ENCODE measurements at regions not wholly inside any gene's neighbourhood (a gene's known extent, or its start where the extent isn't known, plus 50 kb on each side); places are given as distances from the start of the nearest gene placed in this dataset.

- no peaks in the 10 kb centered on the region for H3K4me1 Mint-ChIP-seq
- no peaks in the 10 kb centered on the region for H3K27me3 ChIP-seq (ENCODE audit: control insufficient read depth, insufficient read depth, low read length)
- H3K36me3 Mint-ChIP-seq, result no peaks in the 10 kb centered on the region
- H3K9me3 Mint-ChIP-seq, result peaks cover 0 to 2% of the 10 kb centered on the region in 2 donors
- no peak overlapping the region for H3K4me3 Mint-ChIP-seq
- peaks cover 0 to 3% of the 10 kb centered on the region in 2 donors for H3K27me3 Mint-ChIP-seq (ENCODE audit: low read depth in 2 of 2)
- H3K4me1 ChIP-seq (ENCODE audit: control insufficient read depth, insufficient read depth, low read length), result peaks cover 7% of the 10 kb centered on the region
- no peaks in the 10 kb centered on the region for H3K9me3 ChIP-seq (ENCODE audit: control insufficient read depth, insufficient read depth, low read length)
- H3K36me3 ChIP-seq (ENCODE audit: control insufficient read depth, insufficient read depth, low read length), result no peaks in the 10 kb centered on the region
- DNase-seq (no peak), ATAC-seq (no peak)
- H3K27ac ChIP-seq (ENCODE audit: low read length), result no peak overlapping the region
- H3K27ac Mint-ChIP-seq, result no peak overlapping the region
- TF ChIP-seq, protein P1, sequence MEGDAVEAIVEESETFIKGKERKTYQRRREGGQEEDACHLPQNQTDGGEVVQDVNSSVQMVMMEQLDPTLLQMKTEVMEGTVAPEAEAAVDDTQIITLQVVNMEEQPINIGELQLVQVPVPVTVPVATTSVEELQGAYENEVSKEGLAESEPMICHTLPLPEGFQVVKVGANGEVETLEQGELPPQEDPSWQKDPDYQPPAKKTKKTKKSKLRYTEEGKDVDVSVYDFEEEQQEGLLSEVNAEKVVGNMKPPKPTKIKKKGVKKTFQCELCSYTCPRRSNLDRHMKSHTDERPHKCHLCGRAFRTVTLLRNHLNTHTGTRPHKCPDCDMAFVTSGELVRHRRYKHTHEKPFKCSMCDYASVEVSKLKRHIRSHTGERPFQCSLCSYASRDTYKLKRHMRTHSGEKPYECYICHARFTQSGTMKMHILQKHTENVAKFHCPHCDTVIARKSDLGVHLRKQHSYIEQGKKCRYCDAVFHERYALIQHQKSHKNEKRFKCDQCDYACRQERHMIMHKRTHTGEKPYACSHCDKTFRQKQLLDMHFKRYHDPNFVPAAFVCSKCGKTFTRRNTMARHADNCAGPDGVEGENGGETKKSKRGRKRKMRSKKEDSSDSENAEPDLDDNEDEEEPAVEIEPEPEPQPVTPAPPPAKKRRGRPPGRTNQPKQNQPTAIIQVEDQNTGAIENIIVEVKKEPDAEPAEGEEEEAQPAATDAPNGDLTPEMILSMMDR (IDR thresholded peaks at IDR 0.05), result no peak
- intact Hi-C loops (cut with micrococcal nuclease), result no loop called here
- H3K4me3 ChIP-seq (ENCODE audit: low read length), result no peak overlapping the region
- 52% methylated on average over 3 of the region's 3 CpGs for WGBS (ENCODE audit: insufficient coverage)
These were observed 385.2 kb downstream of the TNS3 start for GRCh38 chr7:47196737-47197136.

- peaks cover 0 to 3% of the 10 kb centered on the region in 2 donors for H3K27me3 Mint-ChIP-seq (ENCODE audit: low read depth in 2 of 2)
- H3K27ac ChIP-seq (ENCODE audit: low read length), result no peak overlapping the region
- H3K36me3 ChIP-seq (ENCODE audit: control insufficient read depth, insufficient read depth, low read length), result no peaks in the 10 kb centered on the region
- peaks cover 0 to 2% of the 10 kb centered on the region in 2 donors for H3K9me3 Mint-ChIP-seq
- no peak for DNase-seq
- no peaks in the 10 kb centered on the region for H3K36me3 Mint-ChIP-seq
- H3K4me1 ChIP-seq (ENCODE audit: control insufficient read depth, insufficient read depth, low read length), result peaks cover 8% of the 10 kb centered on the region
- TF ChIP-seq, protein P1 (IDR thresholded peaks at IDR 0.05), result no peak
- no peak overlapping the region for H3K4me3 ChIP-seq (ENCODE audit: low read length)
- no peak overlapping the region for H3K27ac Mint-ChIP-seq
- ATAC-seq, result no peak
- no peaks in the 10 kb centered on the region for H3K4me1 Mint-ChIP-seq
- H3K9me3 ChIP-seq (ENCODE audit: control insufficient read depth, insufficient read depth, low read length), result no peaks in the 10 kb centered on the region
- WGBS (ENCODE audit: insufficient coverage), result 80% methylated on average over 3 of the region's 3 CpGs
- intact Hi-C loops (cut with micrococcal nuclease), result no loop called here
- no peaks in the 10 kb centered on the region for H3K27me3 ChIP-seq (ENCODE audit: control insufficient read depth, insufficient read depth, low read length)
- no peak overlapping the region for H3K4me3 Mint-ChIP-seq
These were observed 385.7 kb downstream of the TNS3 start for GRCh38 chr7:47196106-47196645.

GRCh38 chr7:47195641-47196040 lies 386.3 kb downstream of the TNS3 start:
- Mint-ChIP-seq H3K9me3 (peaks cover 0 to 2% of the 10 kb centered on the region in 2 donors), H3K27ac (no peak overlapping the region), H3K27me3 (ENCODE audit: low read depth in 2 of 2) (peaks cover 0 to 3% of the 10 kb centered on the region in 2 donors), H3K36me3 (no peaks in the 10 kb centered on the region), H3K4me1 (no peaks in the 10 kb centered on the region), H3K4me3 (no peak overlapping the region)
- Histone ChIP-seq H3K4me1 (ENCODE audit: control insufficient read depth, insufficient read depth, low read length) (peaks cover 8% of the 10 kb centered on the region), H3K9me3 (ENCODE audit: control insufficient read depth, insufficient read depth, low read length) (no peaks in the 10 kb centered on the region), H3K27me3 (ENCODE audit: control insufficient read depth, insufficient read depth, low read length) (no peaks in the 10 kb centered on the region), H3K36me3 (ENCODE audit: control insufficient read depth, insufficient read depth, low read length) (no peaks in the 10 kb centered on the region), H3K4me3 (ENCODE audit: low read length) (no peak overlapping the region), H3K27ac (ENCODE audit: low read length) (no peak overlapping the region)
- DNase-seq, result no peak
- intact Hi-C loops (cut with micrococcal nuclease), result no loop called here
- WGBS (ENCODE audit: insufficient coverage), result 89% methylated on average over 6 of the region's 6 CpGs
- no peak for ATAC-seq
- TF ChIP-seq, protein P1 (IDR thresholded peaks at IDR 0.05), result no peak

DNA sequence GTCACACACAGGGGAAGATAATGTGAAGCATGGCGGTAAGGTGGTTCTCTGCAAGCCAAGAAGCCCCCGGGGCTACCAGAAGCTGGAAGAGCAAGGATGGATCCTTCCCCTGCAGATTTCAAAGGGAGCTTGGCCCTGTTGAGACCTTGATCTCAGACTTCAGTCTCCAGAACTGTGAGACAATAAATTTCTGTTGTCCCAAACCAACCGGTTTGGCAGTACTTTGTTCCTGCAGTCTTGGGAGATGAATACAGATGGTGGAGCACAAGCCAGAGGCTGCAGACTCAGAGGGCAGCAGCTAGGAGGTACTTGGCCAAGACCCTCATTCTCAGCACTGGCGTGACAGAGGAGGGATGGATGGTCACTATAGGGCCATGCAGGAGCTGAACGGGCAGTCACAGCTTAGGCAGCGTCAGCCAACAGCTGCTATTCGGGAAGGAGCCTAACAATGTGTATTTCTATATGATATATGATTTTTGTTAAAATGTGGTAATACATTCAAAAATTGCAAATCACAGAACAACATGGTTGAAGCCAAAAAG lies 387.3 kb downstream of the TNS3 start:
- TF ChIP-seq, protein P1 (IDR thresholded peaks at IDR 0.05), result no peak
- Mint-ChIP-seq H3K4me3 (no peak overlapping the region), H3K4me1 (no peaks in the 10 kb centered on the region), H3K9me3 (peaks cover 0 to 2% of the 10 kb centered on the region in 2 donors), H3K27ac (no peak overlapping the region), H3K27me3 (ENCODE audit: low read depth in 2 of 2) (peaks cover 0 to 3% of the 10 kb centered on the region in 2 donors), H3K36me3 (no peaks in the 10 kb centered on the region)
- DNase-seq (no peak), ATAC-seq (no peak)
- Histone ChIP-seq H3K36me3 (ENCODE audit: control insufficient read depth, insufficient read depth, low read length) (no peaks in the 10 kb centered on the region), H3K27ac (ENCODE audit: low read length) (no peak overlapping the region), H3K9me3 (ENCODE audit: control insufficient read depth, insufficient read depth, low read length) (no peaks in the 10 kb centered on the region), H3K4me3 (ENCODE audit: low read length) (no peak overlapping the region), H3K27me3 (ENCODE audit: control insufficient read depth, insufficient read depth, low read length) (no peaks in the 10 kb centered on the region), H3K4me1 (ENCODE audit: control insufficient read depth, insufficient read depth, low read length) (peaks cover 8% of the 10 kb centered on the region)
- WGBS (ENCODE audit: insufficient coverage), result 92% methylated on average over 7 of the region's 7 CpGs
- intact Hi-C loops (cut with micrococcal nuclease), result no loop called here

Data from natural killer cell (primary cell).